ENCODE measurements at regions not wholly inside any gene's neighbourhood (a gene's known extent, or its start where the extent isn't known, plus 50 kb on each side); places are given as distances from the start of the nearest gene placed in this dataset.

GRCh38 chr4:97334348-97334747, 808.9 kb downstream of the STPG2 start:
- no peak for TF ChIP-seq CTCF (optimal IDR thresholded peaks at IDR 0.05 in 1 of 3, IDR thresholded peaks at IDR 0.05 in 1 of 3, conservative IDR thresholded peaks at IDR 0.05 in 1 of 3; ENCODE audit: extremely low read depth in 1 of 3, insufficient read depth in 2 of 3, low read length in 3 of 3)
- TF ChIP-seq EZH2 (IDR thresholded peaks at IDR 0.05; ENCODE audit: low read length), result no peak

All from keratinocyte (primary cell).